ENCODE measurements at regions not wholly inside any gene's neighbourhood (a gene's known extent, or its start where the extent isn't known, plus 50 kb on each side); places are given as distances from the start of the nearest gene placed in this dataset.

- Histone ChIP-seq H3K9me2 (ENCODE audit: insufficient read depth, low read length) (no peaks in the 10 kb centered on the region), H3K4me3 (ENCODE audit: low read length) (no peak overlapping the region), H3K27ac (ENCODE audit: low read length) (no peak overlapping the region), H3K9me3 (ENCODE audit: low read length) (no peaks in the 10 kb centered on the region), H3K4me2 (ENCODE audit: low read length) (no peak overlapping the region), H3K36me3 (ENCODE audit: insufficient read depth, low read length) (no peaks in the 10 kb centered on the region), H4K20me1 (ENCODE audit: insufficient read depth) (no peaks in the 10 kb centered on the region), H3K79me2 (replicated peaks; ENCODE audit: insufficient read depth, low read length) (no peaks in the 10 kb centered on the region), H3F3A (ENCODE audit: insufficient read depth, low read length, poor library complexity, severe bottlenecking) (no peaks in the 10 kb centered on the region), H2AFZ (ENCODE audit: low read depth, low read length) (no peak overlapping the region), H3K9ac (ENCODE audit: low read length) (no peak overlapping the region), H3K27me3 (ENCODE audit: insufficient read depth, low read depth, low read length) (no peaks in the 10 kb centered on the region)
- TF ChIP-seq RAD21 (conservative IDR thresholded peaks at IDR 0.05), result no peak
- TF ChIP-seq MXI1 (conservative IDR thresholded peaks at IDR 0.05; ENCODE audit: poor library complexity, severe bottlenecking), result no peak
- TF ChIP-seq TAF1 (IDR thresholded peaks at IDR 0.05; ENCODE audit: low read depth), result no peak
- no peak for TF ChIP-seq EZH2 (IDR thresholded peaks at IDR 0.05; ENCODE audit: borderline replicate concordance, insufficient read depth, low read length, poor library complexity, severe bottlenecking)
- TF ChIP-seq, protein P1, sequence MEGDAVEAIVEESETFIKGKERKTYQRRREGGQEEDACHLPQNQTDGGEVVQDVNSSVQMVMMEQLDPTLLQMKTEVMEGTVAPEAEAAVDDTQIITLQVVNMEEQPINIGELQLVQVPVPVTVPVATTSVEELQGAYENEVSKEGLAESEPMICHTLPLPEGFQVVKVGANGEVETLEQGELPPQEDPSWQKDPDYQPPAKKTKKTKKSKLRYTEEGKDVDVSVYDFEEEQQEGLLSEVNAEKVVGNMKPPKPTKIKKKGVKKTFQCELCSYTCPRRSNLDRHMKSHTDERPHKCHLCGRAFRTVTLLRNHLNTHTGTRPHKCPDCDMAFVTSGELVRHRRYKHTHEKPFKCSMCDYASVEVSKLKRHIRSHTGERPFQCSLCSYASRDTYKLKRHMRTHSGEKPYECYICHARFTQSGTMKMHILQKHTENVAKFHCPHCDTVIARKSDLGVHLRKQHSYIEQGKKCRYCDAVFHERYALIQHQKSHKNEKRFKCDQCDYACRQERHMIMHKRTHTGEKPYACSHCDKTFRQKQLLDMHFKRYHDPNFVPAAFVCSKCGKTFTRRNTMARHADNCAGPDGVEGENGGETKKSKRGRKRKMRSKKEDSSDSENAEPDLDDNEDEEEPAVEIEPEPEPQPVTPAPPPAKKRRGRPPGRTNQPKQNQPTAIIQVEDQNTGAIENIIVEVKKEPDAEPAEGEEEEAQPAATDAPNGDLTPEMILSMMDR (IDR thresholded peaks at IDR 0.05; ENCODE audit: poor library complexity, severe bottlenecking), result no peak
- TF ChIP-seq, protein P2, sequence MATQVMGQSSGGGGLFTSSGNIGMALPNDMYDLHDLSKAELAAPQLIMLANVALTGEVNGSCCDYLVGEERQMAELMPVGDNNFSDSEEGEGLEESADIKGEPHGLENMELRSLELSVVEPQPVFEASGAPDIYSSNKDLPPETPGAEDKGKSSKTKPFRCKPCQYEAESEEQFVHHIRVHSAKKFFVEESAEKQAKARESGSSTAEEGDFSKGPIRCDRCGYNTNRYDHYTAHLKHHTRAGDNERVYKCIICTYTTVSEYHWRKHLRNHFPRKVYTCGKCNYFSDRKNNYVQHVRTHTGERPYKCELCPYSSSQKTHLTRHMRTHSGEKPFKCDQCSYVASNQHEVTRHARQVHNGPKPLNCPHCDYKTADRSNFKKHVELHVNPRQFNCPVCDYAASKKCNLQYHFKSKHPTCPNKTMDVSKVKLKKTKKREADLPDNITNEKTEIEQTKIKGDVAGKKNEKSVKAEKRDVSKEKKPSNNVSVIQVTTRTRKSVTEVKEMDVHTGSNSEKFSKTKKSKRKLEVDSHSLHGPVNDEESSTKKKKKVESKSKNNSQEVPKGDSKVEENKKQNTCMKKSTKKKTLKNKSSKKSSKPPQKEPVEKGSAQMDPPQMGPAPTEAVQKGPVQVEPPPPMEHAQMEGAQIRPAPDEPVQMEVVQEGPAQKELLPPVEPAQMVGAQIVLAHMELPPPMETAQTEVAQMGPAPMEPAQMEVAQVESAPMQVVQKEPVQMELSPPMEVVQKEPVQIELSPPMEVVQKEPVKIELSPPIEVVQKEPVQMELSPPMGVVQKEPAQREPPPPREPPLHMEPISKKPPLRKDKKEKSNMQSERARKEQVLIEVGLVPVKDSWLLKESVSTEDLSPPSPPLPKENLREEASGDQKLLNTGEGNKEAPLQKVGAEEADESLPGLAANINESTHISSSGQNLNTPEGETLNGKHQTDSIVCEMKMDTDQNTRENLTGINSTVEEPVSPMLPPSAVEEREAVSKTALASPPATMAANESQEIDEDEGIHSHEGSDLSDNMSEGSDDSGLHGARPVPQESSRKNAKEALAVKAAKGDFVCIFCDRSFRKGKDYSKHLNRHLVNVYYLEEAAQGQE (IDR thresholded peaks at IDR 0.05; ENCODE audit: borderline replicate concordance), result no peak
- TF ChIP-seq EP300 (conservative IDR thresholded peaks at IDR 0.05; ENCODE audit: poor library complexity, severe bottlenecking), result no peak
- TF ChIP-seq SMC3 (conservative IDR thresholded peaks at IDR 0.05; ENCODE audit: poor library complexity), result no peak
- TF ChIP-seq POLR2AphosphoS5 (IDR thresholded peaks at IDR 0.05), result no peak
Observed at GRCh38 chr3:110272525-110272924, 799.1 kb upstream of the NECTIN3 start.

GRCh38 chr3:110291886-110292501 is 779.6 kb upstream of the NECTIN3 start:
- no peak overlapping the region for H3K9ac ChIP-seq (ENCODE audit: low read length)
- no peaks in the 10 kb centered on the region for H3K27me3 ChIP-seq (ENCODE audit: insufficient read depth, low read depth, low read length)
- no peaks in the 10 kb centered on the region for H3K9me3 ChIP-seq (ENCODE audit: low read length)
- H3K4me2 ChIP-seq (ENCODE audit: low read length), result no peak overlapping the region
- no peak overlapping the region for H2AFZ ChIP-seq (ENCODE audit: low read depth, low read length)
- no peak for TF ChIP-seq TAF1 (IDR thresholded peaks at IDR 0.05; ENCODE audit: low read depth)
- no peak for TF ChIP-seq MXI1 (conservative IDR thresholded peaks at IDR 0.05; ENCODE audit: poor library complexity, severe bottlenecking)
- no peak for TF ChIP-seq EP300 (conservative IDR thresholded peaks at IDR 0.05; ENCODE audit: poor library complexity, severe bottlenecking)
- no peak for TF ChIP-seq POLR2AphosphoS5 (IDR thresholded peaks at IDR 0.05)
- TF ChIP-seq SMC3 (conservative IDR thresholded peaks at IDR 0.05; ENCODE audit: poor library complexity), result no peak
- TF ChIP-seq EZH2 (IDR thresholded peaks at IDR 0.05; ENCODE audit: borderline replicate concordance, insufficient read depth, low read length, poor library complexity, severe bottlenecking), result no peak
- TF ChIP-seq, protein P1 (IDR thresholded peaks at IDR 0.05; ENCODE audit: poor library complexity, severe bottlenecking), result no peak
- no peak for TF ChIP-seq RAD21 (conservative IDR thresholded peaks at IDR 0.05)
- TF ChIP-seq, protein P2 (IDR thresholded peaks at IDR 0.05; ENCODE audit: borderline replicate concordance), result no peak
- H4K20me1 ChIP-seq (ENCODE audit: insufficient read depth), result no peaks in the 10 kb centered on the region
- no peak overlapping the region for H3K27ac ChIP-seq (ENCODE audit: low read length)
- H3F3A ChIP-seq (ENCODE audit: insufficient read depth, low read length, poor library complexity, severe bottlenecking), result no peaks in the 10 kb centered on the region
- no peak overlapping the region for H3K4me3 ChIP-seq (ENCODE audit: low read length)
- no peaks in the 10 kb centered on the region for H3K36me3 ChIP-seq (ENCODE audit: insufficient read depth, low read length)
- H3K9me2 ChIP-seq (ENCODE audit: insufficient read depth, low read length), result no peaks in the 10 kb centered on the region
- H3K79me2 ChIP-seq (replicated peaks; ENCODE audit: insufficient read depth, low read length), result no peaks in the 10 kb centered on the region
